Peyer's patch (tissue), 4 donors: ENCODE measurements at regions not wholly inside any gene's neighbourhood (a gene's known extent, or its start where the extent isn't known, plus 50 kb on each side); places are given as distances from the start of the nearest gene placed in this dataset.

Experiments used
- CTCF ChIP-seq, 6 experiments: fragments of 450-650 bp in 4 of 6; fragments of 200-600 bp in 2 of 6; sonication (generic) in 1 of 6; IDR thresholded peaks; one replicate each; pipeline ENCODE4 v1.5.1; 2017 to 2019; ENCODE audit warnings: antibody characterized with exemption in 6 of 6, mild to moderate bottlenecking in 3 of 6, moderate library complexity in 1 of 6
- POLR2A ChIP-seq, 2 donors: fragments of 450-650 bp; IDR thresholded peaks; one replicate each; pipeline ENCODE4 v1.5.1; 2017; ENCODE audit warnings: antibody characterized with exemption in 2 of 2, mild to moderate bottlenecking in 2 of 2, moderate library complexity in 2 of 2

- TF ChIP-seq CTCF (IDR thresholded peaks at IDR 0.05) = no peak
- no peak for TF ChIP-seq POLR2A (IDR thresholded peaks at IDR 0.05)
Measured at GRCh38 chrY:15510984-15511650, 986.8 kb downstream of the NLGN4Y start.
